ENCODE measurements at regions not wholly inside any gene's neighbourhood (a gene's known extent, or its start where the extent isn't known, plus 50 kb on each side); places are given as distances from the start of the nearest gene placed in this dataset.
A peak's percentile ranks its signal among the peaks of the same experiment; 100 is the strongest.
"Not testable (repeated sequence)": the region's sequence is repeated elsewhere in the genome, so short reads cannot be mapped to it uniquely, and the experiment has no call there.

- DNase-seq (ENCODE audit: low read depth, low spot score), result no peak
Measured at GRCh38 chr4:54403700-54404453, 174.8 kb downstream of the PDGFRA start.

- DNase-seq (ENCODE audit: low read depth, low spot score), result not testable (repeated sequence)
Measured at GRCh38 chr4:54409270-54409817, 180.3 kb downstream of the PDGFRA start.

GRCh38 chr4:54414545-54414944 is 185.5 kb downstream of the PDGFRA start:
- DNase-seq (ENCODE audit: low read depth, low spot score), result no peak

GRCh38 chr4:54417476-54417875 is 188.4 kb downstream of the PDGFRA start:
- DNase-seq (ENCODE audit: low read depth, low spot score), result no peak

- DNase-seq (ENCODE audit: low read depth, low spot score), result no peak
Measured at GRCh38 chr4:54418468-54418867, 189.4 kb downstream of the PDGFRA start.

GRCh38 chr4:54423066-54423465 is 194.0 kb downstream of the PDGFRA start:
- no peak for DNase-seq (ENCODE audit: low read depth, low spot score)

- DNase-seq (ENCODE audit: low read depth, low spot score), result no peak
Measured at GRCh38 chr4:54427826-54428225, 198.7 kb downstream of the PDGFRA start.

GRCh38 chr4:54428940-54429339 is 199.8 kb downstream of the PDGFRA start:
- no peak for DNase-seq (ENCODE audit: low read depth, low spot score)

GRCh38 chr4:54433686-54434085 is 204.6 kb downstream of the PDGFRA start:
- DNase-seq (ENCODE audit: low read depth, low spot score), result no peak

GRCh38 chr4:54439831-54440243 is 210.7 kb downstream of the PDGFRA start:
- DNase-seq (ENCODE audit: low read depth, low spot score), result peak; percentile 9

GRCh38 chr4:54440394-54441136 is 211.5 kb downstream of the PDGFRA start:
- DNase-seq (ENCODE audit: low read depth, low spot score), result peak; percentile 6

GRCh38 chr4:54445866-54446265 is 211.9 kb upstream of the KIT start:
- no peak for DNase-seq (ENCODE audit: low read depth, low spot score)

GRCh38 chr4:54446581-54446980 is 211.2 kb upstream of the KIT start:
- no peak for DNase-seq (ENCODE audit: low read depth, low spot score)

- DNase-seq (ENCODE audit: low read depth, low spot score), result no peak
Measured at GRCh38 chr4:54447304-54447703, 210.5 kb upstream of the KIT start.

- DNase-seq (ENCODE audit: low read depth, low spot score), result no peak
Measured at GRCh38 chr4:54449999-54450398, 207.8 kb upstream of the KIT start.

- DNase-seq (ENCODE audit: low read depth, low spot score), result not testable (repeated sequence)
Measured at GRCh38 chr4:54466960-54467359, 190.8 kb upstream of the KIT start.

- no peak for DNase-seq (ENCODE audit: low read depth, low spot score)
Measured at GRCh38 chr4:54473077-54473545, 184.6 kb upstream of the KIT start.

- no peak for DNase-seq (ENCODE audit: low read depth, low spot score)
Measured at GRCh38 chr4:54473798-54474197, 184.0 kb upstream of the KIT start.

- no peak for DNase-seq (ENCODE audit: low read depth, low spot score)
Measured at GRCh38 chr4:54475546-54475945, 182.2 kb upstream of the KIT start.

- DNase-seq (ENCODE audit: low read depth, low spot score), result no peak
Measured at GRCh38 chr4:54482529-54483200, 175.1 kb upstream of the KIT start.

- DNase-seq (ENCODE audit: low read depth, low spot score), result no peak
Measured at GRCh38 chr4:54484383-54484782, 173.4 kb upstream of the KIT start.

GRCh38 chr4:54487491-54487890 is 170.3 kb upstream of the KIT start:
- no peak for DNase-seq (ENCODE audit: low read depth, low spot score)
